Transverse colon (tissue), 4 donors: ENCODE measurements at regions not wholly inside any gene's neighbourhood (a gene's known extent, or its start where the extent isn't known, plus 50 kb on each side); places are given as distances from the start of the nearest gene placed in this dataset.

Experiments used
- DNase-seq: peaks from one replicate; pipeline ENCODE4 v3.0.0-alpha.2; 2019
- H3K27ac ChIP-seq, 4 donors: fragments of 200-600 bp; sonication (generic); 2 replicates each; pipeline ENCODE4 v1.5.1; 2016 to 2018; ENCODE audit warnings: inconsistent platforms in 4 of 4
- H3K27me3 ChIP-seq: fragments of 200-600 bp; sonication (generic); 2 replicates; pipeline ENCODE4 v1.5.1; 2017; ENCODE audit warnings: inconsistent platforms
- H3K36me3 ChIP-seq, 4 donors: fragments of 200-600 bp; sonication (generic); 2 replicates each; pipeline ENCODE4 v1.5.1; 2017 to 2019; ENCODE audit warnings: inconsistent platforms in 4 of 4
- H3K4me1 ChIP-seq, 4 donors: fragments of 200-600 bp; sonication (generic); 2 replicates each; pipeline ENCODE4 v1.5.1; 2017 to 2020; ENCODE audit warnings: inconsistent platforms in 4 of 4
- H3K4me3 ChIP-seq, 4 donors: fragments of 200-600 bp; sonication (generic); 1 replicate in 1 of 4; 2 replicates in 3 of 4; pipeline versions ENCODE4 v1.5.1 to v1.6.1; 2017 to 2019; ENCODE audit warnings: inconsistent platforms in 4 of 4
- H3K9me3 ChIP-seq, 2 donors: fragments of 200-600 bp; sonication (generic); 2 replicates each; pipeline ENCODE4 v1.5.1; 2017 to 2019; ENCODE audit warnings: inconsistent platforms in 2 of 2
- CTCF ChIP-seq, 5 experiments: fragments of 200-600 bp in 3 of 5; fragments of 450-650 bp in 2 of 5; sonication (generic) in 3 of 5; IDR thresholded peaks; 1 replicate in 2 of 5; 2 replicates in 3 of 5; pipeline ENCODE4 v1.5.1; 2016 to 2017; ENCODE audit warnings: antibody characterized with exemption in 5 of 5, inconsistent platforms in 3 of 5, mild to moderate bottlenecking in 2 of 5, moderate library complexity in 1 of 5
- EP300 ChIP-seq: sonication (generic); formaldehyde crosslinking; IDR thresholded peaks from one replicate; pipeline ENCODE4 v1.6.1; 2017; ENCODE audit warnings: antibody characterized with exemption, low read depth
- POLR2A ChIP-seq: fragments of 450-650 bp; IDR thresholded peaks from one replicate; pipeline ENCODE4 v1.6.1; 2016; ENCODE audit warnings: antibody characterized with exemption, mild to moderate bottlenecking, moderate library complexity
- POLR2AphosphoS5 ChIP-seq, 3 donors: sonication (generic); formaldehyde crosslinking; IDR thresholded peaks; one replicate each; pipeline ENCODE4 v1.6.1; 2016; ENCODE audit warnings: antibody characterized with exemption in 3 of 3
- WGBS, 2 donors: methylation state at CpG; one replicate each; pipeline ENCODE4 v1.1.5; 2018; ENCODE audit warnings: low coverage in 1 of 2; 5-methylcytosine and 5-hydroxymethylcytosine counted together
- in situ Hi-C, 4 donors: fragments of 200-750 bp; cut with MboI; loops; one replicate each; pipeline versions ENCODE4 v1.15.0 to v1.15.1; 2017; ENCODE audit warnings: low sequenced_read_pairs in 3 of 4, low pct_ligation_motif_present in 1 of 4, low pct_unique_long_range_greater_than_20kb in 1 of 4
- intact Hi-C: fragments of 100-400 bp; cut with DNase I; formaldehyde crosslinking; loops from one replicate; pipeline ENCODE4 v1.15.1; 2023; ENCODE audit warnings: low total_unique reads

GRCh38 chr1:211882381-211883004 is 51.9 kb upstream of the LPGAT1 start:
- Histone ChIP-seq H3K27me3 (no peaks in the 10 kb centered on the region), H3K36me3 (no peaks in the 10 kb centered on the region), H3K4me1 (no peaks in the 10 kb centered on the region), H3K9me3 (peaks cover 4 to 5% of the 10 kb centered on the region in 2 donors), H3K27ac (no peak overlapping the region), H3K4me3 (no peak overlapping the region)
- WGBS, 2 donors, result 85 to 88% methylated on average over 3 to 4 of the region's 4 CpGs
- TF ChIP-seq POLR2AphosphoS5 (IDR thresholded peaks at IDR 0.05) (no peak), CTCF (IDR thresholded peaks at IDR 0.05) (no peak), EP300 (no peak), POLR2A (no peak)
- in situ Hi-C loops (no loop called here), intact Hi-C loops (no loop called here)
- no peak for DNase-seq
